ENCODE measurements at regions not wholly inside any gene's neighbourhood (a gene's known extent, or its start where the extent isn't known, plus 50 kb on each side); places are given as distances from the start of the nearest gene placed in this dataset.

GRCh38 chr21:35475762-35476161 is 426.7 kb upstream of the RUNX1 start:
- TF ChIP-seq, protein P1, sequence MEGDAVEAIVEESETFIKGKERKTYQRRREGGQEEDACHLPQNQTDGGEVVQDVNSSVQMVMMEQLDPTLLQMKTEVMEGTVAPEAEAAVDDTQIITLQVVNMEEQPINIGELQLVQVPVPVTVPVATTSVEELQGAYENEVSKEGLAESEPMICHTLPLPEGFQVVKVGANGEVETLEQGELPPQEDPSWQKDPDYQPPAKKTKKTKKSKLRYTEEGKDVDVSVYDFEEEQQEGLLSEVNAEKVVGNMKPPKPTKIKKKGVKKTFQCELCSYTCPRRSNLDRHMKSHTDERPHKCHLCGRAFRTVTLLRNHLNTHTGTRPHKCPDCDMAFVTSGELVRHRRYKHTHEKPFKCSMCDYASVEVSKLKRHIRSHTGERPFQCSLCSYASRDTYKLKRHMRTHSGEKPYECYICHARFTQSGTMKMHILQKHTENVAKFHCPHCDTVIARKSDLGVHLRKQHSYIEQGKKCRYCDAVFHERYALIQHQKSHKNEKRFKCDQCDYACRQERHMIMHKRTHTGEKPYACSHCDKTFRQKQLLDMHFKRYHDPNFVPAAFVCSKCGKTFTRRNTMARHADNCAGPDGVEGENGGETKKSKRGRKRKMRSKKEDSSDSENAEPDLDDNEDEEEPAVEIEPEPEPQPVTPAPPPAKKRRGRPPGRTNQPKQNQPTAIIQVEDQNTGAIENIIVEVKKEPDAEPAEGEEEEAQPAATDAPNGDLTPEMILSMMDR (conservative IDR thresholded peaks at IDR 0.05; ENCODE audit: low read length), result no peak
- TF ChIP-seq EZH2phosphoT487 (IDR thresholded peaks at IDR 0.05; ENCODE audit: borderline replicate concordance), result no peak
